ENCODE measurements at regions not wholly inside any gene's neighbourhood (a gene's known extent, or its start where the extent isn't known, plus 50 kb on each side); places are given as distances from the start of the nearest gene placed in this dataset.

- peak; percentile 63 for TF ChIP-seq CTCF (conservative IDR thresholded peaks at IDR 0.05)
- no peaks in the 10 kb centered on the region for H3K36me3 Mint-ChIP-seq
- H3K4me3 Mint-ChIP-seq: no peak overlapping the region
- no peaks in the 10 kb centered on the region for H3K4me1 Mint-ChIP-seq (ENCODE audit: unreplicated experiment)
- H3K27me3 Mint-ChIP-seq: no peaks in the 10 kb centered on the region
- no peak for DNase-seq (ENCODE audit: extremely low spot score, unreplicated experiment)
- peak overlapping the region; percentile 75 for H3K27ac Mint-ChIP-seq
- H3K9me3 Mint-ChIP-seq: peaks cover 5% of the 10 kb centered on the region
Measured at GRCh38 chr3:18295171-18295920, 129.8 kb downstream of the SATB1 start.

GRCh38 chr3:18290157-18290556 lies 135.0 kb downstream of the SATB1 start:
- no peak overlapping the region for H3K4me3 Mint-ChIP-seq

GRCh38 chr3:18288243-18288642 lies 136.9 kb downstream of the SATB1 start:
- no peak overlapping the region for H3K27ac Mint-ChIP-seq
- H3K4me3 Mint-ChIP-seq: no peak overlapping the region
- DNase-seq (ENCODE audit: extremely low spot score, unreplicated experiment): no peak
- no peaks in the 10 kb centered on the region for H3K36me3 Mint-ChIP-seq
- H3K9me3 Mint-ChIP-seq: no peaks in the 10 kb centered on the region
- no peak for TF ChIP-seq CTCF (conservative IDR thresholded peaks at IDR 0.05)
- H3K27me3 Mint-ChIP-seq: no peaks in the 10 kb centered on the region
- H3K4me1 Mint-ChIP-seq (ENCODE audit: unreplicated experiment): no peaks in the 10 kb centered on the region

More at GRCh38 chr3:18290157-18290556, 135.0 kb downstream of the SATB1 start:
- TF ChIP-seq CTCF (conservative IDR thresholded peaks at IDR 0.05): no peak
- no peaks in the 10 kb centered on the region for H3K9me3 Mint-ChIP-seq
- H3K27ac Mint-ChIP-seq: no peak overlapping the region
- DNase-seq (ENCODE audit: extremely low spot score, unreplicated experiment): no peak
- H3K4me1 Mint-ChIP-seq (ENCODE audit: unreplicated experiment): no peaks in the 10 kb centered on the region
- no peaks in the 10 kb centered on the region for H3K27me3 Mint-ChIP-seq
- H3K36me3 Mint-ChIP-seq: no peaks in the 10 kb centered on the region

GRCh38 chr3:18284716-18285115 lies 140.4 kb downstream of the SATB1 start:
- Mint-ChIP-seq H3K9me3 (peaks cover 8% of the 10 kb centered on the region), H3K27ac (no peak overlapping the region), H3K27me3 (no peaks in the 10 kb centered on the region), H3K36me3 (peaks cover 5% of the 10 kb centered on the region), H3K4me1 (ENCODE audit: unreplicated experiment) (no peaks in the 10 kb centered on the region), H3K4me3 (no peak overlapping the region)
- DNase-seq (ENCODE audit: extremely low spot score, unreplicated experiment): no peak
- TF ChIP-seq CTCF (conservative IDR thresholded peaks at IDR 0.05): no peak

GRCh38 chr3:18283680-18284079 lies 141.5 kb downstream of the SATB1 start:
- Mint-ChIP-seq H3K4me1 (ENCODE audit: unreplicated experiment) (no peaks in the 10 kb centered on the region), H3K27me3 (no peaks in the 10 kb centered on the region), H3K4me3 (no peak overlapping the region), H3K27ac (no peak overlapping the region), H3K9me3 (peaks cover 8% of the 10 kb centered on the region), H3K36me3 (peaks cover 5% of the 10 kb centered on the region)
- no peak for TF ChIP-seq CTCF (conservative IDR thresholded peaks at IDR 0.05)
- DNase-seq (ENCODE audit: extremely low spot score, unreplicated experiment): no peak
